ENCODE measurements at regions not wholly inside any gene's neighbourhood (a gene's known extent, or its start where the extent isn't known, plus 50 kb on each side); places are given as distances from the start of the nearest gene placed in this dataset.

- DNase-seq (ENCODE audit: low spot score) = no peak
- no peak for TF ChIP-seq CTCF (IDR thresholded peaks at IDR 0.05; ENCODE audit: extremely low read depth, missing control alignments)
Observed at GRCh38 chr3:153897842-153898241, 223.3 kb upstream of the ARHGEF26 start.

DNA sequence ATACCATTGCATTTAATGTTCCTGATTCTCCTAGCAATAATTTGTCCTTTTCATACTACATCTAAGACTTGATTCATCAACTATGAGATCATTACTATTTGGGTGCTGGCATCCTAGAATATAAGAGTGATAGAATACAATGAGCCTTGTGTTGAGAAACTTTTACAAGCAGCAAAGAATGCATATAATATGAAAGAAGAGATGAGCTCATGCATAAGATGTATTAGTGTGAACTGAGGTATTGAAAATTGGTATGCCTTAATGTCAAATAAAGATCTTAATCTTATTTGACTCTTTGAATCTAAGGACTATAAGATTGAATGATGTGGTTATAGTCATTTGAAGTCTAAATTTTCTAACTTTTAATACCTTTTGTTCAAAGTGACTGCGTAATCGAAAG lies 220.0 kb upstream of the ARHGEF26 start:
- DNase-seq (ENCODE audit: low spot score) = no peak

GRCh38 chr3:153901991-153902390 lies 219.2 kb upstream of the ARHGEF26 start:
- TF ChIP-seq CTCF (IDR thresholded peaks at IDR 0.05; ENCODE audit: extremely low read depth, missing control alignments) = no peak
- DNase-seq (ENCODE audit: low spot score) = no peak

More for the DNA sequence above, 220.0 kb upstream of the ARHGEF26 start:
- TF ChIP-seq CTCF (IDR thresholded peaks at IDR 0.05; ENCODE audit: extremely low read depth, missing control alignments) = no peak

GRCh38 chr3:153903430-153903829 lies 217.8 kb upstream of the ARHGEF26 start:
- no peak for DNase-seq (ENCODE audit: low spot score)
- no peak for TF ChIP-seq CTCF (IDR thresholded peaks at IDR 0.05; ENCODE audit: extremely low read depth, missing control alignments)

DNA sequence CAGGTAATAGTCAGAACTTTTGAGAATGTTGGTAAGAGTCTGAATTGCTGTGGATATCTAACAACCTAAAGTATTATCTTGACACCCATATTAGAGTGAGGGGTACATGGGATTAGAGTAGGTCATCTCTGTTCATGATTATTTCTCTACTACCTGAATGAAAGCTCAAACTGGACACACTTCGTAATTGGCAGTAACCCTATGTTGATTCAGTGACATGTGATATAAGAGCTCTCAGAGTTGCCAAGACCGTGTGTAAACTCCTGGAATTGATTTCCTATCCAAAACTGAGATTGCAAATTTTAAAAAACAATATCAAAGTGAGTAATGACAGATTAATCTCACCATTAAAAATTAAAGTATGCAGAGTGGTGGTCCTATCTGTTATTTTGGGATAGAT lies 214.8 kb upstream of the ARHGEF26 start:
- no peak for DNase-seq (ENCODE audit: low spot score)
- TF ChIP-seq CTCF (IDR thresholded peaks at IDR 0.05; ENCODE audit: extremely low read depth, missing control alignments) = no peak

DNA sequence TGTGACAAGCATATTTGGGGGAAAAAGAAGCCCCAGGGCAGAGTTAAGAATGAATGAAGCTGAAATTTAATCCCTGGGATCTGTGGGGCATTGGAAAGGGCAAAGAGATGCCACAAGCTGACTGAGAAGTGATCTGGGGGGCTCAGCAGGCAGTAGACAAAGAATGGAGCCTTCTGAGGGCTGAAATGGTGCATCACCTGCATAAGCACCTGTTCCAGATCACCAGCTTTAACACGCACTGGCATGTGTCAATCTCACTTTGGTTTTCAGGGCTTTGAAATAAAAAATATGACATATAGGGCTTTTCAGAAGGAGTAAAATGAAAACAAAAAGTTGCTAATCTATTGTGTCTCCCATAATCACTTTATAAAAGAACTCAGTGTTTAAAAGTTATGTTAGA lies 210.8 kb upstream of the ARHGEF26 start:
- TF ChIP-seq CTCF (IDR thresholded peaks at IDR 0.05; ENCODE audit: extremely low read depth, missing control alignments) = no peak
- DNase-seq (ENCODE audit: low spot score) = no peak

DNA sequence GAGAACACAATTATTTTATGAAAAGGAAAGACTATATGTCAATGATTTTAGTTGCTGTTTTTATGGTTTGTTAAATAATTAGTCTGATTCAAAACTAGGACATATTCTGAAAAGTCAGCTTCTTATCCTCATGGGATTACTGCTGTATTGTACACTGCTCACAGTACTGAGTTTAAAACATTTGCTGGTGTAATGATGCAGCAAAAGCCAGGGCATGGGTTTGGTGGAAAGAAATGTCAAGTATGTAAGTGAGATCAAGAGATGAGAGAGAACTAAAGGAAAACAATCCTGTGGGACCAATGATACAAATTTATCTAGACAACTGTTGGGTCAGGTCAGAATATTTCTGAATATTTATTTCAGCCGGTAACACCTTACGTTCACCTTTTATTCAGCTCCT lies 210.1 kb upstream of the ARHGEF26 start:
- DNase-seq (ENCODE audit: low spot score) = no peak
- TF ChIP-seq CTCF (IDR thresholded peaks at IDR 0.05; ENCODE audit: extremely low read depth, missing control alignments) = no peak
